GM18517 (cell line): ENCODE measurements at regions not wholly inside any gene's neighbourhood (a gene's known extent, or its start where the extent isn't known, plus 50 kb on each side); places are given as distances from the start of the nearest gene placed in this dataset.

Source experiments
- ATAC-seq: cut with Tn5 transposase; IDR thresholded peaks from one replicate; pipeline ENCODE4 v1.9.1; 2021; ENCODE audit warnings: mild to moderate bottlenecking, moderate library complexity; ENCODE audit not compliant: unreplicated experiment

- no peak for ATAC-seq
These were observed 242.5 kb upstream of the FAT4 start for GRCh38 chr4:125072269-125072668.

GRCh38 chr4:125070861-125071260 lies 243.9 kb upstream of the FAT4 start:
- ATAC-seq = no peak

GRCh38 chr4:125062115-125063050 lies 252.4 kb upstream of the FAT4 start:
- no peak for ATAC-seq

GRCh38 chr4:125060376-125060775 lies 254.4 kb upstream of the FAT4 start:
- no peak for ATAC-seq

- no peak for ATAC-seq
These were observed 265.0 kb upstream of the FAT4 start for GRCh38 chr4:125049711-125050110.

DNA sequence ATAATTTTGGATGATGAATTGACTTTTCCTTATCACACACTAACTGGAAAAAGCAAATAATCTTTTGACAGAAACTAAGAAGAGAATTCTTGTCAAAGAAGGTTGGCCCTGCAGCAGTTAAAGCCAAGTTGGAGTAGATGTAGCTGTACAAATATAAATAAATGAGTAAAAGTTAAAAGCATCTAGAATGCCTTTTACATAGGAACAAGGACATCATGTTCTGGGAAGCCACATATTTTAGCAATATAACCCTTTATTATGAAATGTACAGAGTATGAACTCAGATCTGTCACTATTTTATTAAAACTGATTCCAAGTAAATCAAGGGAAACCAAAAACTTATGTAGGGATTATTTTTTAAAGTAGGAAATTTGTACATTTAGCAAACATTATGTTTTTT lies 269.4 kb upstream of the FAT4 start:
- ATAC-seq = no peak

DNA sequence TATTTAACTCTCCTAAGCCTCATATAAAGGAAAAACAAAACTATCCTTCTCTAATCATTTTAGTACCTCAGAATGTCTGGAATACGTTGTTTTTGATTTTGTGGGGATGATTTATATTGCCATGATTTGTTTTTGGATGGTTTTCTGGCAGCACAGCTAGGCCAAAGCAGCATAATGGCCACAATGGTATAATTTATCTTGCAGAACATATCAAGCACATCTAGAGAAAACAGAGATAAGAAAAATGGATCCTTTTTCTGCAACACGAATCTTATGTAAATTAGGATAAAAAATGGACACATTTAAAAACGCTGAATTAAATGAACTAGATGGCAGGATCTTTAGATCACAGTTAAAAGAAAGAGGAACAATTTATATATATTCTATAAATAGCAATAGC lies 269.9 kb upstream of the FAT4 start:
- ATAC-seq = no peak

GRCh38 chr4:125043486-125043885 lies 271.3 kb upstream of the FAT4 start:
- ATAC-seq = no peak

DNA sequence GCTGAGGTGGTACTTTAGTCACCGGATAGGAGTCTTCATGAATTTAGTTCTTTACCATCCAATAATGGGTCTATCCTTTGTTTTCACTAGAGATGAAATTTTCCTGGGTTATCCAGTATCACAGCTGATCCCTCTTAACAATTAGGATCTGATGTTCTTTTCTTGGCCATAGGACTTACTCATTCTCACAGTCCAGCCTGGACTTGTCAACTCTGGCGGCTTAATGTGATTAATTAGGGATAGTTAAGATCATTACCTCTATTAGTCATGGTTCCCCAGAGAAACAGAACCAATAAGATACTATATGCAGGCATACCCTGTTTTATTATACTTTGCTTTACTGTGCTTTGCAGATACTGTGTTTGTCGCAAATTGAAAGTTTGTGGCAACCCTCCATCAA lies 272.7 kb upstream of the FAT4 start:
- ATAC-seq = no peak

GRCh38 chr4:125041372-125041930 lies 273.3 kb upstream of the FAT4 start:
- ATAC-seq = no peak

DNA sequence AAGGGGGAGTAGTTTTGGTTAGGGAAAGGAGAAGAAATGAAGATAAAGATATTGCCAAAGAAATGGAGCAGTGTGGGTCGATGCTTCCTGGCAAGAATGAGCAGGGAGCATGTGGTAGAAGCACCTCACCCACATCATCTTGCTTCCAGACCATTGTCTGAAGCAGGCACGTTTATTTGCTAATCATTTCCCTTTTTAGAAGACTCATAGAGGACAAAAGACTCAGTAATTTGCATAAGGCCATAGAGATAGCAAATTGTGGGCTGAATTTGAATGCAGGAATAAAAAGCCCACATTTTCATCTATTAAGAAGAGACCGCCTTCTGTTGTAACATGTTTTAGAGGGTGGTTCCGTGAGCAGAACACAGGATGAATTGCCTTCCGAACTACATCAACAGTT lies 275.2 kb upstream of the FAT4 start:
- no peak for ATAC-seq

DNA sequence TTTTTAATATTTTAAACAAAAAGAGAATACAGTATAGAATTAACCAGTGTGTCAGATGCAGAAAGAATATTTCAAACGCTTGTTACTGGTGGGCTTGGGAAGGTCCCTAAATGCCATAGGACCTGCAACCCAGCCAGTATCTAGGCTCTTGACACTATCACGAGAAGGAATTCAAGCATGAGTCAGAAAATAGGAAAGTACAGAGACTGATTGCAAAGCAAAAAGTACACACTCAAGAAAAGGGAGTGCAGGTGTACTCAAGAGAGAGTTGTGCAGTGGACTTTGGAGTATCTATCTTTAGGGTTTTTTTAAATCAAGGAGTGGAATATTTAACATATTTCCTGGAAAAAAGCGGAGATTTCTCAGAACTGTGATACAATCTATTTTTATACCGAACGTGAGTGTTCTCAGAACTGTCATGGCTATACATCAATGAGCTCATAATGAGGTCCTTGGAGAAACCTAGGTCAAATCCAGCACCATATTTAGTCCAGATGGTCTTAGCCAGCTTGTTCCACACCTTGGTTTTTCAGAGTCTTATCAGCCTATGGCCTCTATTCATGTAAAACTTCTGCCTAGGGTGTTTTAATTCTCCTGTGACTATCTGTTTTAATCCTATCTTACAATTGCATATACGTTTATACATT lies 291.8 kb upstream of the FAT4 start:
- ATAC-seq = no peak

- ATAC-seq = no peak
These were observed 293.6 kb upstream of the FAT4 start for GRCh38 chr4:125021189-125021588.

- no peak for ATAC-seq
These were observed 294.4 kb upstream of the FAT4 start for GRCh38 chr4:125020089-125021034.

- no peak for ATAC-seq
These were observed 297.9 kb upstream of the FAT4 start for GRCh38 chr4:125016892-125017299.

DNA sequence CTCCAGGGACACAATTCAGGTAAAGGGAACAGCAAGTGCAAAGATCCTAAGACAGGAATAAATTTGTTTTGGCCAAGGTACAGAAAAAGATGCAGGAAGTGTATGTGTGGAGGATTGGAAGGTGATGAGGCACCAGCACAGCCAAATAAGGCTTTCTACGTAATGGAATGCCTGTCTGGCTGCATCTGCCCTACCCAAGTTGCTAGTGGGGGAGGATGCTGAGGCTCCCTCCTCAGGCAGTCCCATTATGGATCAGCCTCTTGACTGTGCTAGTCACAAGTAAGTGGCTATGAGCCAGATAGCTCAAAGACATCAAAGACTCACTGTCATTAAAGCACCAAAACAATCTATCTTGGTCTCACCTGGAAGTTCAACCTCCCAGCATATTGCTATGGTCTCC lies 300.9 kb upstream of the FAT4 start:
- ATAC-seq = no peak

DNA sequence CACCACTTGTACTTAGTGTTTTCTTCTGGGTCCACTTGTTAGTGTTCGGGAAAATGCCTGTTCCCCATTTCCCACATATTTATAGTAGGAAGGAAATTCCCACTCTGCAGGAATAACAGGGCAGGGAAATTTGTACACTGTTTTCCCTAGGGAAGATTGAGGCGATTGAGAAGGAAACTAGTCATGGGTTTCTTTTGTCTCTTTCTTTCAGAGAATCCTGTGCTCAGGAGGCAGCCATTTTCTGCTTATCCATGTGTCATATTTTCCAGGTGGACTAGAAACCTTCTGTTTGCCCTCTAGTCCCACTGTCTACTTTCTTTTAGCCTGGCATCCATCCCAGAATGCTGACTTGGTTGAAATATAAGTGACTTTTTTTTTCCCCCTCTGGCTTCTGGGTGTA lies 299.1 kb upstream of the ANKRD50 start:
- ATAC-seq = no peak

GRCh38 chr4:125010796-125011503 lies 298.4 kb upstream of the ANKRD50 start:
- no peak for ATAC-seq

DNA sequence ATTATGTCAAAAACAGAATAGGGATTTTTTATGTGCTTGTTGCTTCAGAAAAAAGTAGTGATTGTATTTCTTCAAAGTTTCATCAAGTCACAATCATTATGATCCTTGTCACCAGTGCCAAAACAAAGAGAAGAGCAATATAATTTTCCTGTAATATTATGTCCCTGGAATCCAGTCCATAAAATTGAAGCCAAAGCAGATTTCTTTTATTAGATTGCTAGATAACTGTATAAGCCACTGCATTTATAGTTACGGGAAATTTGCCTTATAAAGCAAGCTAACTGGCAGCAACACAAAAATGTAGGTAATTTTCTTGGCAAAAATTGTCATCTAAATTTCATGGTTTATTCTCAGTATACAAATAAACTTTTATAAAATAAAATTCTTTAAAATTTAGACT lies 296.1 kb upstream of the ANKRD50 start:
- no peak for ATAC-seq

GRCh38 chr4:125004676-125005075 lies 292.1 kb upstream of the ANKRD50 start:
- no peak for ATAC-seq
